ENCODE measurements at regions not wholly inside any gene's neighbourhood (a gene's known extent, or its start where the extent isn't known, plus 50 kb on each side); places are given as distances from the start of the nearest gene placed in this dataset.

DNA sequence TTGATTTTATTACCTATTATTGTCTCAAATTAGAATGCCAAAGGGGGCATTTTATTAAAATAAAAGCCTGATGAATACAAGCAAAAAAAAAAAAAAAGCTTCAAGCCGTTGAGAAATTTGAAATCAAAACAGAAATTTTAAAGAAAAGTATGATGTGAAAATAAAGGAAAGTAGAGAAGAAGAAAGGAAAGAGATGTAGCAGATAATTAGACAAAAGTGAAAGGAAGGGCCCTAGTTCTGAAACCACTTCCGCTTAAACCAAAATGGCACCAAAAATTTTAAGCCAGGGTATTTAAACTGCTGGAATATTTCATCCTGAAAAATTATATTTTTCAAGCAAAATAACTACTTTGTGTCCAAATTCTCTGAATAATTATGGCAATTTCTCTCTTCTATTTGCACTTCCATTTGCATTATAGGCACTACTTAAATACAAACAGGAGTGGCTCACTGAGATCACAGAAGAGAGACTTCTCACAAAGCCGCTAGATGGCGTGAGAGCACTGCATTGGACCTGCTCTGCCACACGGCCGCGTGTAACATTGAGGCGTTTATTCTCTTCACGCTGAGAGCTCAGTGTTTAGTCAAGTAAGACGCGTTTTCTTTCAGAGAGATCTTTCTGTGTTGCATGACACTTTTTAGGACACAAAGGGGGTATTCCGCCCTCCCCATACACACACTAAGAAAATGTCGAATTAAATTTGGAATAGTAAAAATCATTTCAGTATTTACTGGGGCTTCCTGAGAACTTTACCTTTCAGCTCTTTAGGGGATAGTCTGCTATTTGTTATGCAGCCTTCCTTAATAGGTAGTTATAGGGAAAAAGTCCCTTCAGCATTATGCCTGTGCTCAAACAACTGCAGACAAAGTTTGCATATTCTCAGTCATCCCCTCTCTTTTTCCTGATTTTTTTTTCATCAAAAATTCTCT, 368.4 kb upstream of the CCNH start:
- RAD21 ChIA-PET (ENCODE audit: unreplicated experiment) = interaction anchor here (0.7 to 6.2 kb wide), 18 partner anchors 11 to 947 kb away, joined by 3 to 48 read pairs (median 4); no protein-coding TSS in a partner anchor
- POLR2A ChIA-PET = interaction anchor here (0.5 kb wide), 1 partner anchor 903 kb away, joined by 3 read pairs; no protein-coding TSS in a partner anchor
- H2AFZ ChIP-seq (ENCODE audit: control insufficient read depth, low read depth, low read length) = no peak overlapping the region
- H3K9ac ChIP-seq (ENCODE audit: control insufficient read depth, insufficient read depth, low read length) = no peak overlapping the region
- H3K27ac ChIP-seq (ENCODE audit: control insufficient read depth, insufficient read depth) = no peak overlapping the region
- SMC1A ChIA-PET (ENCODE audit: uncharacterized antibody, unreplicated experiment) = interaction anchor here (0.5 to 4.2 kb wide), 15 partner anchors 9 to 1263 kb away, joined by 3 to 40 read pairs (median 3); no protein-coding TSS in a partner anchor
- no peak overlapping the region for H3K4me2 ChIP-seq (ENCODE audit: control insufficient read depth, insufficient read depth)
- intact Hi-C loops (cut with micrococcal nuclease; ENCODE audit: unreplicated experiment) (loop anchor here (1.0 to 5.0 kb wide), 4 partner anchors 361 to 910 kb away; no protein-coding TSS in a partner anchor), in situ Hi-C loops (cut with MboI) (loop anchor here (5.0 kb wide), 1 partner anchor 906 kb away; no protein-coding TSS in a partner anchor)
- H3K9me3 ChIP-seq (replicated peaks; ENCODE audit: control insufficient read depth, insufficient read depth, low read length) = no peaks in the 10 kb centered on the region
- no peaks in the 10 kb centered on the region for H3K27me3 ChIP-seq (replicated peaks in 1 of 2; ENCODE audit: control insufficient read depth in 2 of 2, insufficient read depth in 2 of 2, low read length in 1 of 2)
- ATAC-seq (peak; percentile 100), DNase-seq (ENCODE audit: low read depth, low spot score) (peak; percentile 48), FAIRE-seq (peak; percentile 91)
- WGBS (ENCODE audit: insufficient coverage, insufficient replicate concordance, low lambda C conversion rate, missing lambda C conversion rate) = 14% methylated on average over 13 of the region's 13 CpGs
- no peaks in the 10 kb centered on the region for H3K36me3 ChIP-seq (ENCODE audit: control insufficient read depth in 2 of 2, insufficient read depth in 2 of 2, low read length in 1 of 2)
- TF ChIP-seq HDAC2 (IDR thresholded peaks at IDR 0.05) (no peak), YY1 (IDR thresholded peaks at IDR 0.05; ENCODE audit: low read depth, low read length) (0 out of 2 replicates have a peak, but pooled peaks have one; percentile 31), IKZF1 (conservative IDR thresholded peaks at IDR 0.05) (no peak), RAD21 (IDR thresholded peaks at IDR 0.05; ENCODE audit: insufficient read depth, low read depth, low read length) (peak; percentile 95), TARDBP (IDR thresholded peaks at IDR 0.05; ENCODE audit: borderline replicate concordance) (no peak), MTA2 (IDR thresholded peaks at IDR 0.05; ENCODE audit: low read depth) (no peak), LARP7 (IDR thresholded peaks at IDR 0.05) (no peak), TCF7 (IDR thresholded peaks at IDR 0.05; ENCODE audit: borderline replicate concordance) (no peak), FOXM1 (IDR thresholded peaks at IDR 0.05; ENCODE audit: low read depth, low read length) (no peak), SMC3 (IDR thresholded peaks at IDR 0.05; ENCODE audit: borderline replicate concordance, low read length) (peak; percentile 84; the same call in 1 of the 2 replicates), RAD51 (IDR thresholded peaks at IDR 0.05) (no peak)
- TF ChIP-seq, protein P1, sequence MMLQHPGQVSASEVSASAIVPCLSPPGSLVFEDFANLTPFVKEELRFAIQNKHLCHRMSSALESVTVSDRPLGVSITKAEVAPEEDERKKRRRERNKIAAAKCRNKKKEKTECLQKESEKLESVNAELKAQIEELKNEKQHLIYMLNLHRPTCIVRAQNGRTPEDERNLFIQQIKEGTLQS (IDR thresholded peaks at IDR 0.05; ENCODE audit: borderline replicate concordance, extremely low read depth, low read depth, low read length) = no peak
- TF ChIP-seq, protein P2, sequence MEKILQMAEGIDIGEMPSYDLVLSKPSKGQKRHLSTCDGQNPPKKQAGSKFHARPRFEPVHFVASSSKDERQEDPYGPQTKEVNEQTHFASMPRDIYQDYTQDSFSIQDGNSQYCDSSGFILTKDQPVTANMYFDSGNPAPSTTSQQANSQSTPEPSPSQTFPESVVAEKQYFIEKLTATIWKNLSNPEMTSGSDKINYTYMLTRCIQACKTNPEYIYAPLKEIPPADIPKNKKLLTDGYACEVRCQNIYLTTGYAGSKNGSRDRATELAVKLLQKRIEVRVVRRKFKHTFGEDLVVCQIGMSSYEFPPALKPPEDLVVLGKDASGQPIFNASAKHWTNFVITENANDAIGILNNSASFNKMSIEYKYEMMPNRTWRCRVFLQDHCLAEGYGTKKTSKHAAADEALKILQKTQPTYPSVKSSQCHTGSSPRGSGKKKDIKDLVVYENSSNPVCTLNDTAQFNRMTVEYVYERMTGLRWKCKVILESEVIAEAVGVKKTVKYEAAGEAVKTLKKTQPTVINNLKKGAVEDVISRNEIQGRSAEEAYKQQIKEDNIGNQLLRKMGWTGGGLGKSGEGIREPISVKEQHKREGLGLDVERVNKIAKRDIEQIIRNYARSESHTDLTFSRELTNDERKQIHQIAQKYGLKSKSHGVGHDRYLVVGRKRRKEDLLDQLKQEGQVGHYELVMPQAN (conservative IDR thresholded peaks at IDR 0.05) = no peak
- TF ChIP-seq, protein P3, sequence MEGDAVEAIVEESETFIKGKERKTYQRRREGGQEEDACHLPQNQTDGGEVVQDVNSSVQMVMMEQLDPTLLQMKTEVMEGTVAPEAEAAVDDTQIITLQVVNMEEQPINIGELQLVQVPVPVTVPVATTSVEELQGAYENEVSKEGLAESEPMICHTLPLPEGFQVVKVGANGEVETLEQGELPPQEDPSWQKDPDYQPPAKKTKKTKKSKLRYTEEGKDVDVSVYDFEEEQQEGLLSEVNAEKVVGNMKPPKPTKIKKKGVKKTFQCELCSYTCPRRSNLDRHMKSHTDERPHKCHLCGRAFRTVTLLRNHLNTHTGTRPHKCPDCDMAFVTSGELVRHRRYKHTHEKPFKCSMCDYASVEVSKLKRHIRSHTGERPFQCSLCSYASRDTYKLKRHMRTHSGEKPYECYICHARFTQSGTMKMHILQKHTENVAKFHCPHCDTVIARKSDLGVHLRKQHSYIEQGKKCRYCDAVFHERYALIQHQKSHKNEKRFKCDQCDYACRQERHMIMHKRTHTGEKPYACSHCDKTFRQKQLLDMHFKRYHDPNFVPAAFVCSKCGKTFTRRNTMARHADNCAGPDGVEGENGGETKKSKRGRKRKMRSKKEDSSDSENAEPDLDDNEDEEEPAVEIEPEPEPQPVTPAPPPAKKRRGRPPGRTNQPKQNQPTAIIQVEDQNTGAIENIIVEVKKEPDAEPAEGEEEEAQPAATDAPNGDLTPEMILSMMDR (IDR thresholded peaks at IDR 0.05 in 2 of 3, conservative IDR thresholded peaks at IDR 0.05 in 1 of 3; ENCODE audit: control insufficient read depth in 2 of 3, extremely low read depth in 1 of 3, insufficient read depth in 1 of 3, low read depth in 3 of 3, low read length in 3 of 3) = peak; percentile 89 to 95 (median 91); a peak in 5 of 6 replicates
- TF ChIP-seq, protein P4, sequence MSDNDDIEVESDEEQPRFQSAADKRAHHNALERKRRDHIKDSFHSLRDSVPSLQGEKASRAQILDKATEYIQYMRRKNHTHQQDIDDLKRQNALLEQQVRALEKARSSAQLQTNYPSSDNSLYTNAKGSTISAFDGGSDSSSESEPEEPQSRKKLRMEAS (IDR thresholded peaks at IDR 0.05; ENCODE audit: low read depth, low read length) = peak; percentile 46; the same call in 1 of the 2 replicates
- H3K4me3 ChIP-seq = no peak overlapping the region
- BruUV-seq (replicated peaks) = no TSS peak
- H3K79me2 ChIP-seq (ENCODE audit: control insufficient read depth, insufficient read depth, low read length) = no peaks in the 10 kb centered on the region
- H3K4me1 ChIP-seq (ENCODE audit: control insufficient read depth, insufficient read depth, low read length) = no peaks in the 10 kb centered on the region
- H4K20me1 ChIP-seq (ENCODE audit: control insufficient read depth, insufficient read depth) = no peaks in the 10 kb centered on the region
- CTCF ChIA-PET = interaction anchor here (0.6 to 5.0 kb wide), 38 partner anchors 9 to 1131 kb away, joined by 3 to 78 read pairs (median 4); no protein-coding TSS in a partner anchor

Data from GM12878 (cell line).